Activated gamma-delta T cell treated with Interleukin-2 at 50 U/mL for 16 hours (primary cell): ENCODE measurements at regions not wholly inside any gene's neighbourhood (a gene's known extent, or its start where the extent isn't known, plus 50 kb on each side); places are given as distances from the start of the nearest gene placed in this dataset.
"Not testable (repeated sequence)": the region's sequence is repeated elsewhere in the genome, so short reads cannot be mapped to it uniquely, and the experiment has no call there.

Experiments
- DNase-seq: peaks from one replicate; pipeline ENCODE4 v3.0.0-alpha.2; 2020

DNA sequence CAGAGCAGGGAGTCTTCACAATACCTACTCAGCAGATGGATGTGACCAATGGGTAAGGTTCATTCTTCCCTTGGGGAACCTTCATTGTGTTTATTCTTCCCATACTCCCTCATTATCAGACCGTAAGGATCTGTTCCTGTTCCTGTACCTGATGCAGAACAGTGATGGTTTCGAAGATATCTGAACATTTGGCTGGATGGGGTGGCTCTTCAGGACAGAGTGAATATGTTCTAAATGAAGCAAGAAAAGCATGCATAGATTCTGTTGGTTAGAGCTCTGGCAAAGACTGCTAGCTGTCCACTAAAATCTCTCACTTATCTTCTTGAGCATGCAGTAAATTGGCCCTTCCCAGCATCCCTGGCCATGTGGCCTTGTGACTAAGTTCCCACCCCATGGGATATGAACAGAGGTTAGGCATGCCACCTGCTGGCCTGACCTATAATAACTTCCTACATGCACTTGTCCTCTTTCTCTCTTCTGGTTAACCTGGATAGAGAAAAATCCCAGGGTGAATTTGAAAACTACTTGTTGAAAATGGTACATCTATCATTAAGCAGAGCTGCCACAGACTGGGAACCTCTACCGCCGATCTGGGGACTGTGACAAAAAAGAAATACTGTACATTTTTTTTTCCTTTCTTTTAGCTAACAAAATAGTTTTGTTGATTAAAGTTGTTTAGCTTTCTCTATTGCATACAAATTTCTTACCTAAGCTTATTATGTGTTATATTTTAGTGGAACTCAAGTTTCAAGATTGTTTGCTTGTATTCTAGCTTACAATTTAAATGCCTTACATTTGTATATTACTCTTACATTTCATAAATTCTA lies 60.0 kb upstream of the BANK1 start:
- peak; percentile 23 for DNase-seq

DNA sequence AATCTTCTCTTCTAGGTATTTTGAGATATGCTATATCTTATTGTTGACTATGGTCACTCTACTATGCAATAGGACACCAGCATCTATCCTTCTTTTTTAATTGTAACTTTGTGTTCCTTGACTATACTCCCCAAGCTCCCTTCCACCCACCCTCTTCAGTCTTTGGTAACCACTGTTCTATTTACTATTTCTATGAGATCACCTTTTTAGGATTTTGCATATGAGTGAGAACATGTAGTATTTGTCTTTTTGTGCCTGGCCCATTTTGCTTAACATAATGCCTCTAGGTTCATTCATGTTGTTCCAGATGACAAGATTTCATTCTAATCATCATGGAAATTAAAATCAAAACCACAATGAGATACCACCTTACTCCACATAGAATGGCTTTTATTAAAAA lies 63.3 kb upstream of the BANK1 start:
- DNase-seq: no peak

DNA sequence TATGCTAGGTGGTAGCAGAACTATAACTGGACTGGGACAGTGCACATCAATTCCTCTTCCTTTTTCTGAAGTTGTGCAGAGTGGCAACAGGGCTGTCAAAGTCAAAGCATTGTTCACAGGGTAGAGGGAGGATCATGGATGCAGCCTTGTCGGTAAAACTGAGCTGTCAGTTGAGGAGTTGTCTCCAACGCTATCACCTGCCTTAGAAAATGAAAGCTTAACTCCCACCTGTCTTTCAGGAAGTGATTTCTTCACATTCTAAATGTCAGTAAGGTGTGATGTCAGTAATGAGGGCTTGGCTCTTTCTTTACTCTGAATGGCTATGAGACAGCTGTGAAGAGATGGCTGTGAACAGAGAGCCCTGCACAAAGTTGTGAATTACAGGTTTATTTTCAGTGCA lies 66.4 kb upstream of the BANK1 start:
- DNase-seq: no peak

DNA sequence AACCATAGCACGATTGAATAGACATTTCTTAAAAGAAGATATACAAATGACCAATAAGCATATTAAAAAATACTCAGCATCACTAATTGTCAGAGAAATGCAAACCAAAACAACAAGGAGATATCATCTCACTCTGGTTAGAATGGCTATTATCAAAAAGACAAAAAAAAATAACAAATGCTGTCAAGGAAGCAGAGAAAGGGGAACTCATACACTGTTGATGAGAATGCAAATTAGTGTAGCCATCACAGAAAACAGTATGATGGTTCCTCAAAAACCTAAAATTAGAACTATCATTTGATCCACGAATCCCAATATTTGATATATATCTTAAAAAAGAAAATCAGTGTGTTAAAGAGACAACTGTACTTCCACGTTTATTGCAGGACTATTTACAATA lies 71.7 kb upstream of the BANK1 start:
- DNase-seq: no peak

DNA sequence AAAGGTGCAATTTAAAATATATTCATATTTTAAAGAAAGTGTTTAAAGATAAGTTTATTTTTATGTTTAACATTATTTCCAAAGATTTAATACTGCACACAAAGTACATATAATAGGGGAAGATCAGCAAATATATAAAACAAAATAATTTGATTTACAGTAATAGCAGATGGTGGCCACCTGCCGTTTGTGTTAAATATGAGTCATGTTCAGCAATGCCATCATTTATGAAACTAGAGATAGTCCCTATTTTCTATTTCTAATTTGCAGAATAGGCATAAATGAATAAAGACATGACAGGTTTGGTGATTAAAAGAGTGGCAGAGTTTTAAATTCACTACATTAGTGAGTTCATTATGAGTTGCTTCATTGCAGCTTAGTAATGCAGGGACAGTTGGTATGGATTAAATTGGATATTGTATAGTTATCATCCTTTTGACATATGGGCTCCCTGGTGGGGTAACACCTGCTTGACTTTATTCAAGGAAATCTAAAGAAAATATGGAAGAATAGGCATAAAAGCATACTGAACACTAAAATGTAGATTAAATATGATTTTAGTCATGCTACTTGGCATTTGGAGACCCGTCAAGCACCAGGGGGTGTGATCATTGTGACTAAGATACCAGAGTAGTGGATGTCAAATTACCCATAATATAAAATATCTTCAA lies 78.8 kb upstream of the BANK1 start:
- DNase-seq: no peak

DNA sequence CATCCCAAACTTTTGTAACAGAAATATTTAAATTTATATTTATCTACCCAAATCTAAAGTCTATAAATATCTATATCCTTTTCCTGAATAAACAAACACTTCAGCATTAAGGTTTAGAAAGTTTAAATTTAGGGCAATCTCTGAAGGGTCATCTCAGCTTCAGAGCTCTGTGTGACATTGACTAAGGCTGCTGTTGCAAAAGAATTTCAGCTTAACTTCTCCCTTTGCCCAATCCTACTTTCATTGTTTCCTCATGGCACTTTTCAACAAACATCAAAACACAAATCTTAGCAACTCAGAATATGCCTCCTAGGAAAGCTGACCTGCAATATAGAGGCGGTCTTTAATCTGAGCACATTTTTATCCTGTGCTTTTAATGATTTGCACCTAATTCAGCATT lies 79.7 kb upstream of the BANK1 start:
- no peak for DNase-seq

DNA sequence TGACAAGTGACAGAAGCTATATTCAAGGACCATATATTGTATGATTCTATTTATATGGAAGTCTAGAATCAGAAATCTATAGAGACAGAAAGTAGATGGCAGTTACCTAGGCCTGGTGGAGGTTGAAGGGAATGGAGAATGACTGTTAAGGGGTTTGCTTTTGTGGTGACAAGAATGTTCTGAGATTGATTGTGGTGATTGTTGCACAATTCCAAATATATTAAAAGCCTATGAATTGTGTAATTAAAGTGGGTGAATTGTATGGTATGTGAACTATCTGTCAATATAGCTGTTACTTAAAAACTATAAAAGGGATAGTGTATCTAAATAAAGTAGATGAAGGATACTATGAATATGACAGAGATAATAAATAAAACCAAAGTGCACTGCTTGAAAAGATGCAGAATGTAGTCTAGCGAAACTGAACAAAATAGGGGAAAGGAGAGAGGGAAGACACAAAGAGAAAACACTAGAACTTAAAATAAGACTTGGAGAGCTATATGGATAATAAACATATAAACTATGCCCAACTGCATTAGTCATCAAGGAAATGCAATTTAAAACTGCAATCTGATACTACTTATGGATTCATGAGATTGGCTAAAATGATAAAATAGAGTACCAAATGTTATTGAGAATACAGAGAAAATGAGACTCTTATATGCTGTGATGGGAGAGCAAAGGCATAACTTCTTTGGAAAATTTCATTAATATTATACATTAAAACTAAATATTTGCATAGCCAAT lies 82.1 kb upstream of the BANK1 start:
- no peak for DNase-seq

DNA sequence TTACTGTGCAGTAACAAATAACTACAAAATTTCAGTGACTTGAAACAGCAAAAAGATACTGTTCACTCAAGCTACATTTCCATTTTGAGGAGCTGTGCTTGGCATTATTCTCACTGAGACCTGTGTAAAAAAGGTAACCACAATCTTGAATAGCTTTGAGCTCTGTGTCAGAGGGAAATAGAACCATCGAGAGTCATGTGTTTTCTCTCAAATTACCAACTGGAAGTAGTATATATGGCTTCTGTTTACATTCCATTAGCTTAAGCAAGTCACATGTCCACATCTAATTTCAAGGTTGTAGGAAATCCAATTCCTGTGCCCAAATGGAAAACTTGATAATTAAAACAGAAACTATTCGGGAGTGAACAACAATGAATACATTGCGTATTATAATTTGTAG lies 82.9 kb upstream of the BANK1 start:
- DNase-seq: no peak

DNA sequence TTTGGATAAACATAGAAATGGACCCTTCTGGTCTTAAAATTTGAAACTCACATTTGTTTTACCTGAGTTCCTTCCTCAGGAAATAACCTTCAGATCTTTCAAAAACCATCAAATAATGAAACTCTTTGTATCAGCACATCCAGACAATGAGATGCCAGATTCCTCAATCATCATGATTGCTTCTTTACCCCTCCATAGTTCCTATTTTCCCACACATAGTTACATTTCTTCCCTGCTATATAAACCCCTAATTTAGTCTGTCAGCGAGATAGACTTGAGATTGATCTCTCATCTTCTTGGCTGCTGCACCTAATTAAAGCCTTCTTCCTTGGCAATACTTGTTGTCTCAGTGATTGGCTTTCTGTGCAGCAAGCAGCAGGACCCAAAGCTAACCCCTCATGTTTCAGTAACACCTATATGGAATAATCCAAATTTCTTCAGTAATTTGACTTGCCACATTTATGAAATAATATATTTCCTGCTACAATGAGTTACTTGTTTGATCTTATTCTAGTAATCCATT lies 83.9 kb upstream of the BANK1 start:
- no peak for DNase-seq

DNA sequence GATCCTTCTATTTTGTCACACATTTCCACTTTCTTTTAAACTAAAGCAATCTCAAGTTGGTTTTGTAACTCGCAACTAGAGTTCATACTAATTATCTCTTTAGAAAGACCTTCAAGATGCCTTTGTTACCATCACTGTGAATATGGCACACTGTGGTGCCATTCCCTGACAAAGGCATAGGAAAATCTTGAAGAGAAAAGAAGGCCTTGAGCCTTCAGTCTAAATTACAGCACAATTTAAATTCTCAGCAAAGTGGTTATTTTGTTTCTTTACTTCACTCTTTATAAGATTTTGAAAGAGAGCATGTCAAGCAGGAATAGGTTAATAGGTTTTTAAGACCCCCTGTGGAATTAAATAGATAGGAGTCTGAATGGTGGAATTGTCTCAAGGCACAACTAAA lies 89.0 kb upstream of the BANK1 start:
- no peak for DNase-seq

DNA sequence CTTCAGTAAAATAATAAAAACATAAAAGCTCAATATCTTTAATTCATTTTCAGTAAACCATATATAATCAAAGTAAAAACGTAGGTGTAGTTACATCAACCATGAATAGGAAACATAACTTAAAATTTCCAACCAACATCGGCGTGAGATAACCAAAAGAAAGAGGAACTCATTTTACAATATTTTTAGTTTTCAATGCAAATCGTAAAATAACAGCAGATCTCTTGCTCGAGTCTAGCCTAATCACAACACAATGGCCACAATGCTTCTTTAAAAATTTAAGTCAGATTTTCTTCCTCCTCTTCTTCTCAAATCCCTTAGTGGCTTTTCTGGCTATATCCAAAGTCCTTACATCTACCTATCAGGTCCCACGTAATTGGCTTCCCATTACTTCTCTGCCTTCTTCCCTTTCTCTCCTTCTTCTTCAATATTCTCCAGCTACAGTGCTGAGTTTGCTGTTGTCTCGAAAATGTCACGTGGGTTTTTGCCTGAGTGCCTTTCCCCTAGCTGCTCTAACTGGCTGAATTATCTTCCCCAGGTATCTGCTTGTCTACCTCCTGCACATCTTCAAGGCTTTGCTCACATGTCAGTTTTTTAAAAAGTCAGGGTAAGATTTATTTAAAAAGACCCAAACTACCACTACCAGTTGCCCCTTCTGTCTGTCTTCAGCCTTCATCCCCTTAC lies 90.9 kb upstream of the BANK1 start:
- DNase-seq: no peak

DNA sequence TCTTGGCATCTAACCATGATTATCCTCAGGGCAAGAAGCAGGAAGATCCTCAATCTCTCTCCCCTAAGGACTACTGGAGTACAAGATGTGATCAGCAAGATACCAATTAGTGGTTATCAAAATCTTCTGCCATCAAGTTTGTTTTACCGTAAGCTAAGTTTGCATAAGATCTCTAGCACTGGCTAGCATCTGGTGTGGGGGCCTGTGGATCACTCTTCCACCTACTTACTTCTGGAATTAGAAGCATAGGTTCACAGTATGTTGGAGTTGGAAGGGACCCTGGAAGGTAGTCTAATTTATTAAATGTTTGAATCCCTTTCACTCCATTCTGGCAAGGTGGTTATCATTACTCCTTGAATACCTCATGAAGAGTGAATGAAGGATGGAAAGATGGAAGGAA lies 93.3 kb upstream of the BANK1 start:
- no peak for DNase-seq

DNA sequence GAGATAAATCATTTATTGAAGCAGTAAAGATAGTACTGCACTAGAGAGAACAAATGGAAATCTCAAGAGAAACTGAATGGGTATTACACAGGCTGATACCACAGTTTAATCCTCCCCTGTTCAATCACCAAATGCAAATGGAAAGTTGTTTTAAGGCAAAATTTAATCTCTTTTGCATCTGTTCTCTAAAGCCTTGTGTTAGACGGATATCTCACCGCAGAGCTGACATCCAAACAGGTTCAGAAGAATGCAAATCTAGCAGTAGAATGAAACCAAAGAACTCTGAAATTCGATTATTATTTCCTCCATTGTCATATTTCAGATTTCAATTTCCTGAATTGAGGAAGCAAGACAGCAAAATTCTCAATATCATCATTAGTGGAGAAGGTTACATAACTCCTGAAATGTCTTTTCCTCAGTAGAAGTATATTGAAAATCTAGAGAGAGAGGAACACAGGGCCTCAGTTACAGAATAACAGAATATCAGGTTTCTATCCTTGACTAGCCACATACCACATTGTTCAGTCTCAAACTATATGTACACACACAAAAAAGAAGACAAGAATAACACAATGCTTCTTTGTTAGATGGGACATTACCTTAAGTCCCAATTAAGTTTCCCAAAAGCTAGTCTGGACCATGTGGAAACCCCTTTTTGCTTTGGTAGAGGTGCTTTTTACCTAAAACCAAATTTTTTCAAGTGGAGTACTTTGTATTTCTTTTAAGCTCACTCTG lies 94.1 kb upstream of the BANK1 start:
- no peak for DNase-seq

DNA sequence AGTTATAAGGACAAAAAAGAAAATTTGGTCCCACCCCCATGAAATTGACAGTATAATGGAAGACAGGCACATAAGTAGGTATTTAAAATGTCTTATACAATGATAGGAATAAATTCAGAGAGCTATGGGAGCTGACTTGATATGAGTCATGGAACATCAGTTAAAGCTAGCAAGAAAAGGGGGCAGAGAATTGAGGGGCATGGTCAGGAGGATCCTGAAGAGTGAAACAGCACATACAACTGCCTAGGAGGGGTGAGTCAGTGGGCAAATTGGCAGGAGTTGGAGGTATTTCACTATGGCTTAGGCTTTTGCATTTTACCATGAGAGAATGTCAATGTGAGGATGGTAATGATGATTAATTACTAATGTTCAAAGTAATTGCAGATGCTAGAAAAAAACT lies 95.4 kb upstream of the BANK1 start:
- no peak for DNase-seq

DNA sequence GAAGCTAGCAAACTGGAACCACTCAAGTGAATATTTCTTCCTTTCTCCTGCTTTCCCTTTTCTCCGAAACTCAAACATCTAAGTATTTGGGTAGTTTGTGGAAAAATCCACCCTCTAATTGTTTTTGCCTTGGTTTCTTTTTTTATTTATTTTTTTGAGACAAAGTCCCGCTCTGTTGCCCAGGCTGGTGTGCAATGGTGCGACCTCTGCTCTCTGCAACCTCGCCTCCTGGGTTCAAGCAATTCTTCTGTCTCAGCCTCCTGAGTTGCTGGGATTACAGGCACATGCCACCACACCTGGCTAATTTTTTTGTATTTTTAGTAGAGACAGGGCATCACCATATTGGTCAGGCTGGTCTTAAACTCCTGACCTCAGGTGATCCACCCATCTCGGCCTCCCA lies 96.1 kb upstream of the BANK1 start:
- DNase-seq: not testable (repeated sequence)

DNA sequence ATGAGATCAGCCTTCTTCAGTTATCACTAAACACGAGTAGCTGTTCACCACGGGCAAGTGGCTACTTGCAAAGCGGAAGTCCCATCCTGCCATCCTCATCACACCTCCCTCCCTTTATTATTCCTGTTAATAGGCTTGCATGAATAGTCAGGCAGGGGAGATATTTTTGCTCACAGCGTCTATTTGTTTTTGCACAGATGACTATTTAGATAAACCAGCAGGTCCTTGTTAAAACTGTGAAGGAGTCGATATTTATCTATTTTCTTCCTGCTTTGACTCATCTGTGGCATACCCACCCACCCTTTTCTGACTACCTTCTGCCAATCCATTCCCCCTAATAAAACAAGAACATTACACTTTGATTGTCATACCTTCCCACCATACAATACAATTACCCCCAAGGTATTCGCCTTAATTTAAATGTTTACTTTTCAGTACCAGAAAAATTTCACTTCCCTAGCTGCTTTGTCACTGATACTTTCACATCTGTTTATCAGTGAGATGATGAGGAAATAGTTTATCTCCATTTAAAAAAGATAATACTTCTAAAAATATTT lies 96.6 kb upstream of the BANK1 start:
- DNase-seq: no peak

DNA sequence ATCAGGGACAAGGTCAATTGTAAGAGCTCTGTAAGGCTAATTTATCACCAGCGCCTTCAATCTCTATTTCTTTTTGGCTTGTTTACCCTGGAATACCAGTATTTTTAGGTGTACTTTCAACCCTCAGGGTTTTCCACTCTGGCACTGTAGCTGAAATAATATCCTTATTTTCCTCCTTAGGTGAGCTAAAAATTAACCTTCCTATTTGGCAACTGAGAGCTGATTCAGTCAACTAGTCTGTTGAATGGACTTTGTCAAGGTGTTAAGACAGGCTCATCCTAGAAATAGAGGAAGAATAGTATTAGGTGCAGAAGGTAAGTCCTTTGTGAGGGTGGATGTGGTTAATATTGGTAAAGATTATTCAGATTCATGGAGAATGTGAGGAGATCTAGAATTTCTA lies 101.3 kb upstream of the BANK1 start:
- no peak for DNase-seq

DNA sequence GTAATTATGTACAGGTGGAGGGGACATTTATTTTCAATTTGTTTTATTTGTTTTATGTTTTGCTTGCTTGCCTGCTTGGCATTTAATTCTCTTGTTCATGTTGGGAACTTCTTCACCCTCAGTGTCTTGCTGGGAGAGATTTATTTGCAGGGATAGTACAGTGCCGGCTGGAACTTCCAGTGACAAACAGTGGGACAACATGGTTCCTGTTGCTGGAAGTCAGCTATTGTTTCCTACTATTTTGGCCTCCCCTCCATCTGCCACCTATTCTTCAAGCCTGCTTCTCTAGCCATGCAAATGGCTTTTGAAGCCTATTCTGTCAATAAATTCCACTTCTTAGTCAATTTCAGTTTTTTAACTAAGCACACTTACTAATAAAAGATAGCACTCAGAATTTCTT lies 105.4 kb upstream of the BANK1 start:
- no peak for DNase-seq

DNA sequence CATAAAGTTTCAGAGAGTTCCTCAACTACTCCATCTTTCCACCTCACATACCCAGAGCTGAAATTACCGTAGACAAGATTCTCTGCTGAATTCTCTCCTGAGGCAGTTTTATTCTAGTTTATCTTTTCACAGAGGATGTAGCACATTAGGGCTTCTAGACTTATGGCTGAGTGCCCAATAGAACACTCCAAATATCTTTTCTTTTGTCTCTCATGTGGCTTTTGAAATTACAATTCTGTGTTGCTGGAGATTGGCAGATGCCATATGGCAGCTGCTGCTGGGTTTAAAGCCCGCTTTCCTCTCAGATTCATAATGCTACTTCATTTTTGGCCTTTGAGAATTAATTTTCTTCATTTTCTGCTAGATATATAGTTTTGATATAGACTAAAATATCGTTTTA lies 107.6 kb upstream of the BANK1 start:
- no peak for DNase-seq

DNA sequence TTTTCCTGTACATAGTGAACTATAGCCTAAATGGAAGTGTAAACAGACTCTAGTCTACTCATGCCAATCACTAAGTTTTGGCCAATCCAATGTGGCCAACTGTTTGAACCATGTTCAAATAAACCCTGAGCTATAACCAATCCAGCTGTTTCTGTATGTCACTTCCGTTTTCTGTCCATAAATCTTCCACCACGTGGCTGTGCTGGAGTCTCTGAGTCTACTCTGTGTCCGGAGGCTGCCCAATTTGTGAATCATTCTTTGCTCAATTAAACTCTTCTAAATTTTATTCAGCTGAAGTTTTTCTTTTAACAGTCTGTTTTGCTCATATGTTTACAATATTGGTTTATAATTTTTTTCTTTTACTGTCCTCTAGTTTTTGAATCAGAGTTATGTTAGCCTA lies 112.3 kb upstream of the BANK1 start:
- DNase-seq: no peak

DNA sequence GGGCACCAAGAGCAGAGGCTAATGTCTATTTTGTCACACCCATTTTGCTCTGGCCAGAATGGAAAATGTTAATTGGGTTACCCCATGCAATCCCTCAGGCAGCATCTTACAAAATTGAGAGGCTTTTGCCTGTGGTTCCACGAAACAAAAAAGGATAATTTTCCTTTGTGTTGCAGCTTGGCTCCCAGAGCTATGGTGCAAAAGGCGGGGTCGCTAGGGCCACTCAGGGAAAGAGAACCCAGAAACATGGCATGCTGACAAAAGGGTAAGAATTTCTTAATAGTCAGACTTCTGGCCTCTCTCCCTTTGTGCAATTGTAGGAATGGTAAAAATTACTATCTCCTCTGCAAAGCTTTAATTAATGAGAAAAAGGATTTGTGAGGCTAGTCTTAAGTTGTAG lies 119.6 kb upstream of the BANK1 start:
- DNase-seq: no peak

DNA sequence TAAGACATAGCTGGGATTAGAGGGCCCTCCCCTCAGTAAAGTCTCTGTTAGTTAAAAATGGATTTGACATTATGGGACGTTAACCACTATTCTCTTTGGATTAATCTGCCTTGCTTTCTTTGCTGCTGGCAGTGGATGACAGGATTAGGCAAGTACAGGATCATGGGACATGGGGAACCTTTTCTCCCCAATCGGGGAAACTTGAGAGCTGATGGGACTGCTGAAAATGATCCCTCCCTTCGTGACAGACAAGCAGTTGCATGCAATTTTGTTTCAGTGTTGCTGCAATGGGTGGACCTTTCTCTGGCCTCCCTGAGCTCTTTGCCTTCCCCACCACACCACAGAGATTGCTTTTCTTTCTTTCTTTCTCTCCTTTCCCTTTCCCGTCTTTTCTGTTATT lies 120.2 kb upstream of the BANK1 start:
- no peak for DNase-seq
